Panc1 (cell line): ENCODE measurements at regions not wholly inside any gene's neighbourhood (a gene's known extent, or its start where the extent isn't known, plus 50 kb on each side); places are given as distances from the start of the nearest gene placed in this dataset.
"Not testable (repeated sequence)": the region's sequence is repeated elsewhere in the genome, so short reads cannot be mapped to it uniquely, and the experiment has no call there.

ENCODE experiments used
- ATAC-seq: fragments of 200-7000 bp; cut with Tn5 transposase; 2 replicates; pipeline ENCODE4 v1.9.1; 2020; ENCODE audit warnings: mild to moderate bottlenecking, moderate library complexity
- BruUV-seq: library from RNA; stranded (reverse); fragments of 400-500 nt; replicated peaks from 2 replicates; lab custom pipeline; 2021; lab: Mats Ljungman, UMichigan
- CTCF ChIA-PET: fragments of 300-600 bp; sonication (Branson Sonifier 250); formaldehyde crosslinking; loops from one replicate; lab custom pipeline; 2022; ENCODE audit warnings: antibody characterized with exemption; lab: Charles Lee
- POLR2A ChIA-PET: fragments of 300-600 bp; sonication (Branson Sonifier 250); formaldehyde crosslinking; loops from one replicate; lab custom pipeline; 2022; ENCODE audit warnings: antibody characterized with exemption; lab: Charles Lee
- DNase-seq: peaks from one replicate; pipeline ENCODE4 v3.0.0-alpha.2; 2010; ENCODE audit warnings: low read depth, low spot score
- H3K27ac ChIP-seq: 2 replicates; pipeline ENCODE4 v1.5.1; 2011; ENCODE audit warnings: mild to moderate bottlenecking, low read length, inconsistent platforms
- H3K27me3 ChIP-seq: fragments of 200-500 bp; sonication (Bioruptor generic); 2 replicates; pipeline ENCODE4 v1.6.0; 2014; ENCODE audit warnings: low read length, inconsistent platforms; ENCODE audit not compliant: control insufficient read depth, insufficient read depth
- H3K36me3 ChIP-seq: fragments of 200-500 bp; sonication (Bioruptor generic); 2 replicates; pipeline ENCODE4 v1.5.1; 2014; ENCODE audit warnings: inconsistent platforms, mild to moderate bottlenecking, low read length, moderate library complexity; ENCODE audit not compliant: control insufficient read depth, insufficient read depth
- H3K4me1 ChIP-seq: 2 replicates; pipeline ENCODE4 v1.5.1; 2011; ENCODE audit warnings: inconsistent platforms, mild to moderate bottlenecking, low read length, moderate library complexity; ENCODE audit not compliant: control insufficient read depth, insufficient read depth
- H3K4me3 ChIP-seq, 2 experiments: 2 replicates each; pipeline ENCODE4 v1.5.1; 2011 to 2012; ENCODE audit warnings: low read depth in 2 of 2, low read length in 2 of 2, mild to moderate bottlenecking in 2 of 2, inconsistent platforms in 1 of 2, moderate library complexity in 1 of 2
- H3K9me3 ChIP-seq: fragments of 200-500 bp; sonication (Bioruptor generic); 2 replicates; pipeline ENCODE4 v1.5.1; 2014; ENCODE audit warnings: low read depth, mild to moderate bottlenecking, inconsistent platforms, low read length, moderate library complexity; ENCODE audit not compliant: control insufficient read depth, insufficient read depth
- CTCF ChIP-seq: fragments of 450-650 bp; IDR thresholded peaks from 2 replicates; pipeline ENCODE4 v1.5.1; 2017; ENCODE audit warnings: mild to moderate bottlenecking
- POLR2AphosphoS5 ChIP-seq: IDR thresholded peaks from 2 replicates; pipeline ENCODE4 v1.6.1; 2012; ENCODE audit warnings: mild to moderate bottlenecking, low read depth, low read length, moderate library complexity
- REST ChIP-seq, 2 experiments: IDR thresholded peaks; 2 replicates each; pipeline ENCODE4 v1.6.1; 2011 to 2012; ENCODE audit warnings: low read depth in 2 of 2, control low read depth in 1 of 2, low read length in 1 of 2, mild to moderate bottlenecking in 1 of 2, moderate library complexity in 1 of 2; ENCODE audit not compliant: insufficient read depth in 1 of 2
- SIN3A ChIP-seq: IDR thresholded peaks from 2 replicates; pipeline ENCODE4 v1.6.1; 2012; ENCODE audit warnings: low read depth, mild to moderate bottlenecking, low read length, moderate library complexity, borderline replicate concordance; ENCODE audit not compliant: insufficient read depth
- TCF7L2 ChIP-seq: IDR thresholded peaks from 2 replicates; pipeline ENCODE4 v1.6.1; 2011; ENCODE audit warnings: mild to moderate bottlenecking, low read depth, low read length, inconsistent platforms
- in situ Hi-C: cut with HindIII; loops from 2 replicates; pipeline ENCODE4 v1.10.0; 2016; ENCODE audit warnings: low sequenced_read_pairs, low pct_unique_long_range_greater_than_20kb
- intact Hi-C: fragments of 100-400 bp; cut with micrococcal nuclease; formaldehyde crosslinking; loops from one replicate; pipeline ENCODE4 v1.10.0; 2022; ENCODE audit not compliant: unreplicated experiment

- DNase-seq (no peak), ATAC-seq (no peak)
- Histone ChIP-seq H3K27ac (no peak overlapping the region), H3K27me3 (no peaks in the 10 kb centered on the region), H3K9me3 (no peaks in the 10 kb centered on the region), H3K36me3 (no peaks in the 10 kb centered on the region), H3K4me1 (peaks cover 14% of the 10 kb centered on the region), H3K4me3 (no peak overlapping the region)
- BruUV-seq: no TSS peak
- intact Hi-C loops (no loop called here), in situ Hi-C loops (no loop called here)
- no peak for TF ChIP-seq POLR2AphosphoS5
- no peak for TF ChIP-seq SIN3A
- no peak for TF ChIP-seq TCF7L2
- TF ChIP-seq CTCF: no peak
- no peak for TF ChIP-seq REST (IDR thresholded peaks at IDR 0.05; ENCODE audit: insufficient read depth in 1 of 2, low read depth in 2 of 2, low read length in 1 of 2)
- ChIA-PET POLR2A (no interaction called here), CTCF (no interaction called here)
Observed at GRCh38 chr7:17046666-17047065, 164.9 kb upstream of the AGR3 start.

GRCh38 chr7:17053164-17053563 lies 171.4 kb upstream of the AGR3 start:
- in situ Hi-C loops, H3K27ac ChIP-seq, POLR2A ChIA-PET, H3K36me3 ChIP-seq, BruUV-seq, CTCF ChIA-PET, intact Hi-C loops, ATAC-seq, H3K4me3 ChIP-seq, H3K4me1 ChIP-seq, H3K9me3 ChIP-seq, DNase-seq, H3K27me3 ChIP-seq: not testable (repeated sequence)

GRCh38 chr7:17054206-17054605 lies 172.4 kb upstream of the AGR3 start:
- H3K4me1 ChIP-seq: no peaks in the 10 kb centered on the region
- no peak for TF ChIP-seq POLR2AphosphoS5
- no peak for TF ChIP-seq TCF7L2
- no peak for TF ChIP-seq CTCF
- no peak for TF ChIP-seq SIN3A
- no peak for TF ChIP-seq REST (IDR thresholded peaks at IDR 0.05; ENCODE audit: insufficient read depth in 1 of 2, low read depth in 2 of 2, low read length in 1 of 2)
- no peak for DNase-seq

More at GRCh38 chr7:17054206-17054605, 172.4 kb upstream of the AGR3 start:
- CTCF ChIA-PET: no interaction called here
- no TSS peak for BruUV-seq
- intact Hi-C loops (no loop called here), in situ Hi-C loops (no loop called here)
- no peak overlapping the region for H3K4me3 ChIP-seq
- H3K36me3 ChIP-seq: no peaks in the 10 kb centered on the region
- no peak for ATAC-seq
- no peaks in the 10 kb centered on the region for H3K27me3 ChIP-seq
- no peaks in the 10 kb centered on the region for H3K9me3 ChIP-seq
- POLR2A ChIA-PET: no interaction called here
- no peak overlapping the region for H3K27ac ChIP-seq
